ENCODE measurements at regions not wholly inside any gene's neighbourhood (a gene's known extent, or its start where the extent isn't known, plus 50 kb on each side); places are given as distances from the start of the nearest gene placed in this dataset.
"Not testable (repeated sequence)": the region's sequence is repeated elsewhere in the genome, so short reads cannot be mapped to it uniquely, and the experiment has no call there.

DNA sequence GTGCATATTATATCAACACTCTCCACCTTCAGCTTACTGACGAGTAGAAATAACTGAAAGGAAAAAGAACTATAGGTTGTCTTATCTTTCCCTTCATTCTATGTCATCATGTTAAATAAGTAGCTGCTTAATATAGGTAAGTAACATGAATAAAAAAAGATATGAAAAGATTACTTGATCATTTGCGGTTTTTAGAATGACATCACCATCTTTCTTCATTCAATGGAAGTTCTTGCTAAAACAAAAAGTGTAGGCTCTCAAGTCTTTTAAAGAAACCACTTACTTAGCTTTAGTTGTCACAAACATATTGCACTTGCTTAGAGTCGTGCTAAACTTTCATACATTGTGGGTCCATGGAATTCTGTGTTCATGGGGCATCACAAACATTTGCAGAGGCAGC lies 331.1 kb upstream of the DEPDC1 start:
- no peak for DNase-seq (ENCODE audit: low read depth in 1 of 2, low spot score in 1 of 2)
- Histone ChIP-seq H3K9me3 (ENCODE audit: low read depth) (no peaks in the 10 kb centered on the region), H3K27ac (no peak overlapping the region), H3K4me3 (no peak overlapping the region), H3K36me3 (no peaks in the 10 kb centered on the region), H3K4me1 (ENCODE audit: low read depth) (no peaks in the 10 kb centered on the region), H3K27me3 (no peaks in the 10 kb centered on the region)
- TF ChIP-seq, protein P1, sequence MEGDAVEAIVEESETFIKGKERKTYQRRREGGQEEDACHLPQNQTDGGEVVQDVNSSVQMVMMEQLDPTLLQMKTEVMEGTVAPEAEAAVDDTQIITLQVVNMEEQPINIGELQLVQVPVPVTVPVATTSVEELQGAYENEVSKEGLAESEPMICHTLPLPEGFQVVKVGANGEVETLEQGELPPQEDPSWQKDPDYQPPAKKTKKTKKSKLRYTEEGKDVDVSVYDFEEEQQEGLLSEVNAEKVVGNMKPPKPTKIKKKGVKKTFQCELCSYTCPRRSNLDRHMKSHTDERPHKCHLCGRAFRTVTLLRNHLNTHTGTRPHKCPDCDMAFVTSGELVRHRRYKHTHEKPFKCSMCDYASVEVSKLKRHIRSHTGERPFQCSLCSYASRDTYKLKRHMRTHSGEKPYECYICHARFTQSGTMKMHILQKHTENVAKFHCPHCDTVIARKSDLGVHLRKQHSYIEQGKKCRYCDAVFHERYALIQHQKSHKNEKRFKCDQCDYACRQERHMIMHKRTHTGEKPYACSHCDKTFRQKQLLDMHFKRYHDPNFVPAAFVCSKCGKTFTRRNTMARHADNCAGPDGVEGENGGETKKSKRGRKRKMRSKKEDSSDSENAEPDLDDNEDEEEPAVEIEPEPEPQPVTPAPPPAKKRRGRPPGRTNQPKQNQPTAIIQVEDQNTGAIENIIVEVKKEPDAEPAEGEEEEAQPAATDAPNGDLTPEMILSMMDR (IDR thresholded peaks at IDR 0.05; ENCODE audit: low read depth, low read length): no peak

DNA sequence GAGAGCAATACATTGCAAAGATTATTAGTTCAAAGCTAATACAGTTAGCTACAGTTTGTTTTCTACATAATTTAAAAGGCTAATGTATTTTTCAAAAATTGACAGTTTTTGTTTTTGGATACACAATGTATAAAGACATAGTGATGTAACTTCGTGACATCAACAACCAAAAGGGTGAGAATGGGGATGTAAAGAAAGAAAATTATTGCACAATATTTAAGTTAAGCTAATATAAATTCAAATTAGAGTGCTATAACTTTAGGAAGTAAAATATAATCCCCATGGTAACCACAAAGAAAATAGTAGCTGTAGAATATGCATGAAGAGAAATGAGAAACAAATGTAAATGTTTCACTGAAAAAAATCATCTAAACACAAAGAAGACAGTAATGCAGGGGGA lies 334.4 kb upstream of the DEPDC1 start:
- Histone ChIP-seq H3K4me1 (ENCODE audit: low read depth) (no peaks in the 10 kb centered on the region), H3K36me3 (no peaks in the 10 kb centered on the region), H3K4me3 (no peak overlapping the region), H3K27ac (no peak overlapping the region), H3K9me3 (ENCODE audit: low read depth) (no peaks in the 10 kb centered on the region), H3K27me3 (no peaks in the 10 kb centered on the region)
- DNase-seq (ENCODE audit: low read depth in 1 of 2, low spot score in 1 of 2): no peak
- TF ChIP-seq, protein P1 (IDR thresholded peaks at IDR 0.05; ENCODE audit: low read depth, low read length): no peak

DNA sequence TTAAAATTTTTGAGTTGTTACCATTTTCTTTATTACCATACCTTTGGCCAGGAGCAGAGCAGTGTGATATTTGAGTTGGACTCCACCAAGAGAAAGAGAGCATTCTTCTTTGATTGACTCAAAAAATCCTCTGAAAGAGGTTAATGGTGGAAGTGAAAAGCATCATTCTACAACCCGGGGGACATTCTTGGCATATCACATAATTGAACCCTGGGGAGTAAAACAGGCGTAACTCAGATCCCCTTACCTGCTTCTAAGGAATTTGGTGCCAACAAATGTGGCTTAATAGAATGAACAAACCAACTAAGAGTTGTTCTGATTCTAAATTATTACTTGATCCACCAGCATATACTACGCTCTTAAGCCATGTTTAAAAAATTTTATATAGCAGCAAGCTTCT lies 351.1 kb upstream of the DEPDC1 start:
- TF ChIP-seq, protein P1 (IDR thresholded peaks at IDR 0.05; ENCODE audit: low read depth, low read length): no peak
- Histone ChIP-seq H3K36me3 (no peaks in the 10 kb centered on the region), H3K4me1 (ENCODE audit: low read depth) (no peaks in the 10 kb centered on the region), H3K27me3 (no peaks in the 10 kb centered on the region), H3K27ac (no peak overlapping the region), H3K4me3 (no peak overlapping the region), H3K9me3 (ENCODE audit: low read depth) (no peaks in the 10 kb centered on the region)
- no peak for DNase-seq (ENCODE audit: low read depth in 1 of 2, low spot score in 1 of 2)

DNA sequence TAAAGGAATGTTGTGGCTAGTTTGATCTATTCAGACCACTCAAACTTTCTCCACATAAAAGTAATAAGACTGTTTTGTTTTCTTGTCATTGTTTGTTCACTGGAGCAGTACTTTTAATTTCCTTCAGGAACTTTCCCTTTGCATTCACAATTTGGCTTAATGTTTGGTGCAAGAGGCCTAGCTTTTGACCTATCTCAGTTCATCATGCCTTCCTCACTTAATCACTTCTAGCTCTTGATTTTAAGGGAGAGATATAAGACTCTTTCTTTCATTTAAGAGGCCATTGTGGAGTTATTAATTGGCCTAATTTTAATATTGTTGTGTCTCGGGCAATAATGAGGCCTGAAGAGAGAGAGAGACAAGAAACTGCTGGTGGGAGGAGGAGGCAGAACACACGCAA lies 371.7 kb upstream of the DEPDC1 start:
- TF ChIP-seq, protein P1 (IDR thresholded peaks at IDR 0.05; ENCODE audit: low read depth, low read length): no peak
- H3K9me3 ChIP-seq (ENCODE audit: low read depth): no peaks in the 10 kb centered on the region
- no peak for DNase-seq (ENCODE audit: low read depth in 1 of 2, low spot score in 1 of 2)
- H3K4me1 ChIP-seq (ENCODE audit: low read depth): no peaks in the 10 kb centered on the region
- H3K4me3 ChIP-seq: no peak overlapping the region
- no peak overlapping the region for H3K27ac ChIP-seq
- no peaks in the 10 kb centered on the region for H3K27me3 ChIP-seq
- H3K36me3 ChIP-seq: no peaks in the 10 kb centered on the region

DNA sequence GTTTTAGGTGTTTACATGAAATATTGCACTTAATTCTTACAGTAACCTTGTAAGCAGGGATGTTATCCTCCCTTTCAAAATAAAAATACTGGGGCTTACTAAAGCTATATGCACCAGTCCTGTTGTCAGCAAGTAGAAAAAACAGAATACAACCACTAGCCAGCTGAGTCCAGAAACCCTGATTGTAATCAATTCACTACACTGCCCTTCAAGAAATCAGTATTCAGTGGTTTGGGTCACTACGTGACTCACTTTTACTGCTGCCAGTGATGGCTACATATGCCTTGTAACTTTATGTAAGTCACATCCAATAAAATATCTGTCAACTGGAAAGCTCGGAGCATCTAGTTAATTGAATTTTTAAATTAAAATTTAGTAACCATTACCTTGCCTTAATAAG lies 376.3 kb upstream of the DEPDC1 start:
- no peak overlapping the region for H3K4me3 ChIP-seq
- no peaks in the 10 kb centered on the region for H3K27me3 ChIP-seq
- no peaks in the 10 kb centered on the region for H3K36me3 ChIP-seq
- no peaks in the 10 kb centered on the region for H3K4me1 ChIP-seq (ENCODE audit: low read depth)
- DNase-seq (ENCODE audit: low read depth in 1 of 2, low spot score in 1 of 2): no peak
- TF ChIP-seq, protein P1 (IDR thresholded peaks at IDR 0.05; ENCODE audit: low read depth, low read length): no peak
- H3K27ac ChIP-seq: no peak overlapping the region
- no peaks in the 10 kb centered on the region for H3K9me3 ChIP-seq (ENCODE audit: low read depth)

DNA sequence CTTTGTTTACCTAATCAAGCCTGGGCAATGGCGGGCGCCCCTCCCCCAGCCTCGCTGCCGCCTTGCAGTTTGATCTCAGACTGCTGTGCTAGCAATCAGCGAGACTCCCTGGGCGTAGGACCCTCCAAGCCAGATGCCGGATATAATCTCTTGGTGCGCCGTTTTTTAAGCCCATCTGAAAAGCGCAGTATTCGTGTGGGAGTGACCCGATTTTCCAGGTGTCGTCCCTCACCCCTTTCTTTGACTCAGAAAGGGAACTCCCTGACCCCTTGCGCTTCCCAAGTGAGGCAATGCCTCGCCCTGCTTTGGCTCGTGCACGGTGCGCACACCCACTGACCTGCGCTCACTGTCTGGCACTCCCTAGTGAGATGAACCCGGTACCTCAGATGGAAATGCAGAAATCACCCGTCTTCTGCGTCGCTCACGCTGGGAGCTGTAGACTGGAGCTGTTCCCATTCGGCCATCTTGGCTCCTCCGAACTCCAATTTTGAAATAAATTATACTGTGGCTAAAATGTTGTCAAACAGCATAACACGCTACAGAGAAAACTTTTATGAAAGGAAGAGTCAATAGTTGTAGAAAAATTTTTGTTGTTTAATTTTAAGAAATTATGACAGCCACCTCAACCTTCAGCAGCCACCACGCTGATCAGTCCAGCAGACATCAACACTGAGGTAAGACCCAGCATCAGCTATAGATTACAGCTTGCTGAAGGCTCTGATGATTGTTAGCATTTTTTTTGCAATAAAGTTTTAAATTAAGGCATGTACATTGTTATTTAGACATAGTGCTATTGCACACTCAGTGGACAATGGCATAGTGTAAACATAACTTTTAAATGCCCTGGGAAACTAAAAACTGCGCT lies 384.7 kb upstream of the DEPDC1 start:
- H3K27me3 ChIP-seq; H3K4me1 ChIP-seq (ENCODE audit: low read depth); H3K36me3 ChIP-seq; H3K27ac ChIP-seq; H3K9me3 ChIP-seq (ENCODE audit: low read depth); DNase-seq (ENCODE audit: low read depth in 1 of 2, low spot score in 1 of 2); H3K4me3 ChIP-seq: not testable (repeated sequence)

Data from cardiac muscle cell (in vitro differentiated cells and primary cell).